ENCODE measurements at regions not wholly inside any gene's neighbourhood (a gene's known extent, or its start where the extent isn't known, plus 50 kb on each side); places are given as distances from the start of the nearest gene placed in this dataset.
"Not testable (repeated sequence)": the region's sequence is repeated elsewhere in the genome, so short reads cannot be mapped to it uniquely, and the experiment has no call there.

- no peak for DNase-seq
These were observed 385.4 kb upstream of the GYPC start for GRCh38 chr2:126270587-126270986.

GRCh38 chr2:126272401-126272800 lies 383.6 kb upstream of the GYPC start:
- DNase-seq: no peak

- DNase-seq: no peak
These were observed 380.9 kb upstream of the GYPC start for GRCh38 chr2:126275098-126275497.

- DNase-seq: not testable (repeated sequence)
These were observed 379.7 kb upstream of the GYPC start for GRCh38 chr2:126276268-126276667.

- no peak for DNase-seq
These were observed 367.6 kb upstream of the GYPC start for GRCh38 chr2:126288362-126288761.

GRCh38 chr2:126293962-126294361 lies 362.0 kb upstream of the GYPC start:
- not testable (repeated sequence) for DNase-seq

- no peak for DNase-seq
These were observed 356.4 kb upstream of the GYPC start for GRCh38 chr2:126299469-126299976.

GRCh38 chr2:126300348-126300747 lies 355.6 kb upstream of the GYPC start:
- no peak for DNase-seq

GRCh38 chr2:126302043-126302442 lies 353.9 kb upstream of the GYPC start:
- DNase-seq: no peak

- no peak for DNase-seq
These were observed 352.8 kb upstream of the GYPC start for GRCh38 chr2:126303113-126303512.

GRCh38 chr2:126304154-126304553 lies 351.8 kb upstream of the GYPC start:
- no peak for DNase-seq

GRCh38 chr2:126306539-126306938 lies 349.4 kb upstream of the GYPC start:
- no peak for DNase-seq

- DNase-seq: no peak
These were observed 348.2 kb upstream of the GYPC start for GRCh38 chr2:126307740-126308139.

GRCh38 chr2:126309185-126309584 lies 346.8 kb upstream of the GYPC start:
- DNase-seq: no peak

GRCh38 chr2:126312579-126312978 lies 343.4 kb upstream of the GYPC start:
- no peak for DNase-seq

- DNase-seq: no peak
These were observed 340.1 kb upstream of the GYPC start for GRCh38 chr2:126315828-126316227.

GRCh38 chr2:126317790-126318431 lies 338.0 kb upstream of the GYPC start:
- DNase-seq: no peak

- DNase-seq: no peak
These were observed 333.6 kb upstream of the GYPC start for GRCh38 chr2:126322342-126322741.

GRCh38 chr2:126325202-126325601 lies 330.8 kb upstream of the GYPC start:
- DNase-seq: no peak

- no peak for DNase-seq
These were observed 326.8 kb upstream of the GYPC start for GRCh38 chr2:126329173-126329572.

- DNase-seq: no peak
These were observed 313.5 kb upstream of the GYPC start for GRCh38 chr2:126342457-126342856.

- DNase-seq: no peak
These were observed 312.8 kb upstream of the GYPC start for GRCh38 chr2:126343136-126343535.

GRCh38 chr2:126344493-126344892 lies 311.5 kb upstream of the GYPC start:
- no peak for DNase-seq

GRCh38 chr2:126345691-126346090 lies 310.3 kb upstream of the GYPC start:
- DNase-seq: no peak

GRCh38 chr2:126356631-126357030 lies 299.3 kb upstream of the GYPC start:
- DNase-seq: no peak

All from activated naive CD4-positive, alpha-beta T cell treated with anti-CD3 and anti-CD28 coated beads, Interleukin-2, amount 50 U/mL, for 16 hours (primary cell).